IMR-90 (cell line): ENCODE measurements at regions not wholly inside any gene's neighbourhood (a gene's known extent, or its start where the extent isn't known, plus 50 kb on each side); places are given as distances from the start of the nearest gene placed in this dataset.
"Not testable (repeated sequence)": the region's sequence is repeated elsewhere in the genome, so short reads cannot be mapped to it uniquely, and the experiment has no call there.

ENCODE experiments used
- ATAC-seq: fragments of 200-7000 bp; cut with Tn5 transposase; 2 replicates; pipeline ENCODE4 v1.9.1; 2020; ENCODE audit warnings: low read depth, mild to moderate bottlenecking, moderate library complexity
- BruUV-seq: library from RNA; stranded (reverse); fragments of 400-500 nt; replicated peaks from 2 replicates; lab custom pipeline; 2021; lab: Mats Ljungman, UMichigan
- CTCF ChIA-PET: fragments of 300-600 bp; formaldehyde crosslinking; extraction: SDS; loops from one replicate; lab custom pipeline; 2021; ENCODE audit warnings: antibody characterized with exemption; lab: Yijun Ruan, JAX
- POLR2A ChIA-PET: fragments of 300-600 bp; sonication (Branson Sonifier 250); formaldehyde crosslinking; loops from one replicate; lab custom pipeline; 2022; ENCODE audit warnings: antibody characterized with exemption; ENCODE audit not compliant: unreplicated experiment; lab: Charles Lee
- DNase-seq: peaks from one replicate; pipeline ENCODE4 v3.0.0; 2013
- H2AFZ ChIP-seq: replicated peaks from 2 replicates; pipeline ENCODE3; 2013; ENCODE audit warnings: low read length, mild to moderate bottlenecking; ENCODE audit not compliant: poor library complexity
- H2AK5ac ChIP-seq: 2 replicates; pipeline ENCODE4 v1.6.1; 2013; ENCODE audit warnings: low read depth, low read length, inconsistent platforms
- H2AK9ac ChIP-seq: replicated peaks from 2 replicates; pipeline ENCODE3; 2013; ENCODE audit warnings: mild to moderate bottlenecking, low read depth, low read length, moderate library complexity; ENCODE audit not compliant: poor library complexity
- H2BK120ac ChIP-seq: 2 replicates; pipeline ENCODE4 v1.6.1; 2013; ENCODE audit warnings: low read depth, low read length, inconsistent platforms
- H2BK15ac ChIP-seq: 3 replicates; pipeline ENCODE4 v1.6.1; 2013; ENCODE audit warnings: low read depth, low read length, inconsistent platforms
- H2BK20ac ChIP-seq: 2 replicates; pipeline ENCODE4 v1.6.1; 2013; ENCODE audit warnings: low read depth, mild to moderate bottlenecking, inconsistent platforms, low read length, moderate library complexity
- H2BK5ac ChIP-seq: 2 replicates; pipeline ENCODE4 v1.6.1; 2013; ENCODE audit warnings: mild to moderate bottlenecking, low read depth, low read length, inconsistent platforms; ENCODE audit not compliant: poor library complexity, severe bottlenecking
- H3K14ac ChIP-seq: replicated peaks from 2 replicates; pipeline ENCODE4 v1.6.1; 2013; ENCODE audit warnings: low read depth, low read length, inconsistent platforms
- H3K18ac ChIP-seq: 2 replicates; pipeline ENCODE4 v1.6.1; 2013; ENCODE audit warnings: low read depth, low read length, control low read depth
- H3K23ac ChIP-seq: 2 replicates; pipeline ENCODE4 v1.6.1; 2013; ENCODE audit warnings: low read depth, low read length, inconsistent platforms
- H3K27ac ChIP-seq: 2 replicates; pipeline ENCODE4 v1.5.1; 2013; ENCODE audit warnings: mild to moderate bottlenecking, control low read depth, low read length; ENCODE audit not compliant: insufficient read depth
- H3K27me3 ChIP-seq: 2 replicates; pipeline ENCODE4 v1.6.1; 2013; ENCODE audit warnings: low read length; ENCODE audit not compliant: control insufficient read depth, insufficient read depth
- H3K36me3 ChIP-seq: 2 replicates; pipeline ENCODE4 v1.6.1; 2013; ENCODE audit warnings: low read length, mixed read lengths; ENCODE audit not compliant: control insufficient read depth, insufficient read depth
- H3K4ac ChIP-seq: 2 replicates; pipeline ENCODE4 v1.6.1; 2013; ENCODE audit warnings: low read depth, low read length, inconsistent platforms
- H3K4me1 ChIP-seq: 2 replicates; pipeline ENCODE4 v1.6.1; 2013; ENCODE audit warnings: low read length, mixed read lengths; ENCODE audit not compliant: control insufficient read depth, insufficient read depth
- H3K4me2 ChIP-seq: 2 replicates; pipeline ENCODE4 v1.6.1; 2013; ENCODE audit warnings: low read depth, mild to moderate bottlenecking, control low read depth, low read length, moderate library complexity
- H3K4me3 ChIP-seq: 2 replicates; pipeline ENCODE4 v1.5.1; 2013; ENCODE audit warnings: low read depth, mild to moderate bottlenecking, control low read depth, low read length, moderate library complexity; ENCODE audit not compliant: insufficient read depth
- H3K56ac ChIP-seq: 2 replicates; pipeline ENCODE4 v1.6.1; 2013; ENCODE audit warnings: low read length, inconsistent platforms; ENCODE audit not compliant: insufficient read depth; ENCODE audit errors: extremely low read depth
- H3K79me1 ChIP-seq, 2 experiments: 2 replicates each; pipeline ENCODE4 v1.6.1; 2013; ENCODE audit warnings: low read length in 2 of 2, inconsistent platforms in 1 of 2, low read depth in 1 of 2
- H3K9ac ChIP-seq: 2 replicates; pipeline ENCODE4 v1.6.1; 2013; ENCODE audit warnings: low read depth, low read length, control low read depth
- H3K9me1 ChIP-seq: 2 replicates; pipeline ENCODE4 v1.6.1; 2013; ENCODE audit warnings: low read length, inconsistent platforms; ENCODE audit not compliant: insufficient read depth
- H3K9me3 ChIP-seq: 2 replicates; pipeline ENCODE4 v1.6.1; 2013; ENCODE audit warnings: low read length; ENCODE audit not compliant: control insufficient read depth, insufficient read depth
- H4K20me1 ChIP-seq: 2 replicates; pipeline ENCODE4 v1.6.1; 2013; ENCODE audit warnings: low read length, inconsistent platforms; ENCODE audit not compliant: insufficient read depth
- H4K5ac ChIP-seq: 2 replicates; pipeline ENCODE4 v1.6.1; 2013; ENCODE audit warnings: mild to moderate bottlenecking, low read depth, low read length, control low read depth
- H4K8ac ChIP-seq, 2 experiments: 2 replicates each; pipeline ENCODE4 v1.6.1; 2013; ENCODE audit warnings: low read depth in 2 of 2, low read length in 2 of 2, control low read depth in 1 of 2, inconsistent platforms in 1 of 2
- H4K91ac ChIP-seq: 2 replicates; pipeline ENCODE4 v1.6.1; 2013; ENCODE audit warnings: low read depth, low read length, inconsistent platforms; ENCODE audit not compliant: insufficient read depth
- WGBS, 2 experiments: methylation state at CpG; one replicate each; pipeline versions ENCODE4 v1.1.5 to v1.1.7; 2013; ENCODE audit warnings: missing lambda C conversion rate in 2 of 2; ENCODE audit not compliant: insufficient read length in 1 of 2; ENCODE audit errors: extremely low coverage in 2 of 2; 5-methylcytosine and 5-hydroxymethylcytosine counted together
- dilution Hi-C: fragments of 300-500 bp; cut with HindIII; formaldehyde crosslinking; loops from one replicate; pipeline ENCODE4 v1.14.3; 2018; ENCODE audit warnings: low sequenced_read_pairs; ENCODE audit not compliant: unreplicated experiment
- in situ Hi-C: fragments of 300-500 bp; cut with MboI; formaldehyde crosslinking; loops from 3 replicates; pipeline ENCODE4 v1.14.3; 2019; ENCODE audit warnings: low sequenced_read_pairs, inconsistent platforms, mixed read lengths
- intact Hi-C: fragments of 100-400 bp; cut with micrococcal nuclease; formaldehyde crosslinking; loops from 2 replicates; pipeline ENCODE4 v1.10.0; 2022

GRCh38 chr10:117777222-117777621 lies 234.7 kb downstream of the EMX2 start:
- H4K5ac ChIP-seq, H2AFZ ChIP-seq, H2AK5ac ChIP-seq, H3K4me1 ChIP-seq, H3K79me1 ChIP-seq, H3K18ac ChIP-seq, H3K23ac ChIP-seq, H3K36me3 ChIP-seq, CTCF ChIA-PET, POLR2A ChIA-PET, H4K20me1 ChIP-seq, H2BK5ac ChIP-seq, DNase-seq, H3K9me1 ChIP-seq, H3K14ac ChIP-seq, in situ Hi-C loops, H3K27me3 ChIP-seq, H3K4ac ChIP-seq, H2BK15ac ChIP-seq, H3K4me2 ChIP-seq, H2BK120ac ChIP-seq, H4K91ac ChIP-seq, H2BK20ac ChIP-seq, dilution Hi-C loops, intact Hi-C loops, H3K27ac ChIP-seq, H3K9ac ChIP-seq, H3K4me3 ChIP-seq, BruUV-seq, H3K56ac ChIP-seq, H2AK9ac ChIP-seq, ATAC-seq, H4K8ac ChIP-seq: not testable (repeated sequence)
- peaks cover 28% of the 10 kb centered on the region for H3K9me3 ChIP-seq
- WGBS, 2 experiments: no CpG with 5 or more reads among the region's 5 CpGs
